NCI-H69 (cell line): ENCODE measurements at regions not wholly inside any gene's neighbourhood (a gene's known extent, or its start where the extent isn't known, plus 50 kb on each side); places are given as distances from the start of the nearest gene placed in this dataset.

Experiments
- DNase-seq: peaks from one replicate; lab custom pipeline; 2025; lab: John Stamatoyannopoulos, UW

DNA sequence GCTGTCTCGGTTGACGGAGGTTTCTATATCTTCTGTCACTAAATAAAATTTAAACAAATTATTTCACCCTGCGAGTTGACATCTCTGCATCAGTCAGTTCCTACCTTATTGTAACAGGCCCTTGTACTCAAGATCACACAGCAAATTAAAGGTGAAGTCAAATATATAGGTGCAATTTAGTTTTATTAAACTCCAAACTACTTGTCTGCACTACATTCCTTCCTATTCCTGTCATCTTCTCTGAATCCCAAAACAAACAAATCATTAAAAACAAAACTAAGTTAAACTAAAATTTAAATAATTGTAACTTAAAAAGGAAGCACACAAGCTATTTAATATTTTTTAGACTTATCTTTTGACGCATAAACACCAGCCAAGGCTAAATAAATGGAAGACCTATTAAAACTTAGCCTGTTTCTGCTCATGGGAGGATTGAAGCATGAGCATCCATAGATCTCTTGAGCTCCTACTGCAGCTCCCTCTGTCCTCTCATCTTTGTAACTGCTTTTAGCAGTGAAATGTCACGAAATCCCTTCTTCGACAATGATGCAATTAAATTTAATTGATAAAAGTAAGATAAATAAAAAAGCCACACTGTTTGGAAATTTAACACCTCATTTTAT, 1152.3 kb upstream of the GJE1 start:
- no peak for DNase-seq

DNA sequence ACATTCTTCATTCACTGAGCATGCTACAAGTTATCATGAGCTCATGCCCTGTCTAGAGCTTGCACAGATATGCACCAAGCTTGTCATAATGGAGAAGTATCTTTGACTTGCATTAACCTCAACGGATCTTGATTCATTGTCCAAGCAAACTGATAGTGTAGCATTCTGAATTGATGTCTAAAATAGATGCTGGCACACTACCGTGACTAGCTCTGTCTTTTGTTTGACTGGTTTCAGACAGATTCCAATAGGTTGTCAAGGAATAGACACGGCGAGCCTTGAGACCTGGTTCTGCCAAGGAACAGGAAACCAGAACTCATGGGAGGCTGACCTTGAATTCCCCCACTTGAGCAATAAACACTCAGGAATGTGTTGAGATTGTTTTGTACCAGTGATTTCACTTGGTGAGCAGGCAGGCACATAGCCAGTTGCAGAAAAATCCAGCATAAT, 1153.1 kb upstream of the GJE1 start:
- DNase-seq, result no peak

- no peak for DNase-seq
These were observed 1155.3 kb upstream of the GJE1 start for GRCh38 chr6:140977403-140977802.

GRCh38 chr6:140976806-140977205, 1155.9 kb upstream of the GJE1 start:
- DNase-seq, result no peak

- DNase-seq, result no peak
These were observed 1162.2 kb upstream of the GJE1 start for GRCh38 chr6:140970485-140970884.

GRCh38 chr6:140968062-140968461, 1164.7 kb upstream of the GJE1 start:
- no peak for DNase-seq

GRCh38 chr6:140966676-140967075, 1166.0 kb upstream of the GJE1 start:
- DNase-seq, result no peak

DNA sequence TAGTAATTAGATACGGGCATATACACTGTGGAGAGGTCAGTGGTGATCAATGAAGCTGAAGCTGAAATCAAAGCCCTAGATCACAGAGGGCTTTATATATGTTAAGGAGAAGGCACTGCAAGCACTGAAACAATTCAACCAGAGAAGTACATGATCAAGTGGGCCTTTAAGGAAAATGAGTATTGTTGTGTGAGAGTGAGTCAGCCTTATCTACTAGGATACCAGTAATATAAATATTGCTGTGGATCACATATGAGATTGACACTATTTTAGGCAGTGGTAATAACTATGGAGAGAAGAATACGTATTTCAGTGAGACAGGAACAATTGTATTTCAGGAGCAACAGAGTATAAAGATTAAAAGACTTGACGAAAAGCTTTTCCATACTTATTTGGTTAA, 1172.2 kb upstream of the GJE1 start:
- no peak for DNase-seq

GRCh38 chr6:140957386-140957785, 1175.3 kb upstream of the GJE1 start:
- peak; percentile 99 for DNase-seq

GRCh38 chr6:140956571-140957369, 1176.0 kb upstream of the GJE1 start:
- peak; percentile 99 for DNase-seq

GRCh38 chr6:140940251-140940925, 1192.3 kb upstream of the GJE1 start:
- DNase-seq, result no peak

- no peak for DNase-seq
These were observed 1199.8 kb upstream of the GJE1 start for GRCh38 chr6:140932909-140933308.

- DNase-seq, result no peak
These were observed 1201.1 kb upstream of the GJE1 start for GRCh38 chr6:140931581-140931980.

DNA sequence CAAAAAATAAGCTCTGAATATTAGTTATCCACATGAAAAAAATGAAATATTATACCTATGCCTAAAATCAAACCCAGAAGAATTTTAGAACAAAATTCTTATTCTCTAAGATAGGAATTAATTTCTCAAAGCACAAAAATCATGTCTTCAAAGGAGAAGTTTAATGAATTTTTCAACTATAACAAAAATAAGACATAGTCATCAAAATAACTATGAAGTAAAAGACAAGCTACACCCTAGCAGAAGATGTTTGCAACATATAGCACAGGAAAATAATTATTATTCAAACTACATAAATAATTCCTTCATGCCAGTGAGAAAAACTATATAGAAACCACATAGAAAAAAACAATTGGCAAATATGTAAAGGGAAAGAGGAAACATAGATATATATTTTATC, 1203.6 kb upstream of the GJE1 start:
- DNase-seq, result no peak

- DNase-seq, result peak; percentile 50
These were observed 1209.7 kb upstream of the GJE1 start for GRCh38 chr6:140923048-140923447.

DNA sequence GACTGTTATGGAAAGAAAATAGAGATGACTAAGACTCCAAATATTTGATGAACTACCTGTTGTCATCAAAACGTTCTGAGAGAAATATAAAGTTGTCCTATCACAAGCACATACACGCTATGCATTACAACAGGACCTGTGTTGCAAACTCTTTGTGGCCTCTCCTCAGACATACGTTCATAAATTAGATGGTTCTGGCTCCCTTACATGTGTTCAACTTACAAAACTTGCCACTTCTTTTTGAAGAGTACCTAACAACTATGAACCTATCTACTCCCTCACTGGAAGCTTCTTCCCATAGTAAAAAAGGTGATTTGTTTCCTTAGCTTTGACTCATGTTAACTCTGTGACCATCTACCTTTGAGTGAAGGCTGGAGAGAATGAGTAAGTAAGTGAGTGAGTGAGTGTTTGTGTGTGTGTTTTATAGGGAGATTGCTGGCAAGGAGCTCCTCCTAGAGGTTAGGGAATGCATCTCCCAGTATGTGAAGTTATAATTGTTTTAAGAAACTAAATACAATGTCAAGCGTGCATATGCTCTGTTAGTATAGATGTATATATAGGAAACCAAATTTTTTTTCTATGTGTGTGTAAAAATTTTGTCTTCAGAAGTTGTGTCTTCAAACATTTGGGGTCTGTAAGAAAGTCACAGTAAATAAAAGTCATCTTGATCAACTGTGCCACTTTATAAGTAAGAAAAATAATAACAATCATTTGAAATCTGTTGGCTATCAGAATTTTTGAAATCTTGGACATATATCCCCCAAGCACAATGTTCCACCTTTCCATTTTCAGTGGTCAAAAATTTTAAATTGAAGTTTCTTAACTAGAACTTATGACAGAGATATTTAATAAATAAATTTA, 1211.1 kb upstream of the GJE1 start:
- DNase-seq, result peak; percentile 77

GRCh38 chr6:140917911-140918310, 1214.8 kb upstream of the GJE1 start:
- DNase-seq, result no peak

- DNase-seq, result peak; percentile 44
These were observed 1217.2 kb upstream of the GJE1 start for GRCh38 chr6:140915551-140915950.

DNA sequence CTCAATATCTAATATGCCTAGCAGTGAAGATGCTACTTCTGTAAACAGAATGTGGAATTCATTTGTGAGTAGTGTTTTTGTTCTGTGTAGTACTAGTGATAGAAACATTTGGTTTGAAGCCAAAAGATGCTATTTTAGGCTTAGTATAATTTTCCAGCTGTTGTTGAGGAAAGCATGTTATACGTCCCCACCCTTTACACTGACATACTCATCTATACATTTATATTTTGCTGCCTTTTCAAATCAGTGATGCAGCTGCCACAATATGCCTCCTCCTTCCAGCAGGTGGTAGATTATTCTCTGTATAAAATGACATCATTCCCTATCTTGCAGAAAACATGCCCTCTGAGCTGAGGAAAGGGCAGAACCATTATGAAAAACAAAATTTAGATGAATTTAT, 1217.6 kb upstream of the GJE1 start:
- DNase-seq, result peak; percentile 84

DNA sequence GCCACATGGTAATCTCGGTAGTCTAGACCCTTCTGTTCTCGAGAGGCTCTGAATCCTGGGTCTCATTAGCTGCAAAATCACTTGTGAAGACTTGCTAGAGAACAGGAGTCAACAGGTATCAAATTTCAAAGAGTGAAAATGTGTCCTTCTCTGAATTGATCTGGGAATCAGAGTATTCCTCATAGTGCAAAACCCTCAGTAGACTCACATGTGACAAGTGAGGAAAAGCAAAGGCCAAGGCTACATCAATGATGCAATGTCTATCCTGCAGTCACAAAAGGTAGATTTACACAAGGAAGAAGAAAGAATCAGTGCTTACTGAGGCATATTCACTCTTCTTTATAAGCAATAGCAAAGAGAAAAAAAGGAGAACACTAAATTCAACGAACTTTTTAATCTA, 1220.0 kb upstream of the GJE1 start:
- DNase-seq, result peak; percentile 28

DNA sequence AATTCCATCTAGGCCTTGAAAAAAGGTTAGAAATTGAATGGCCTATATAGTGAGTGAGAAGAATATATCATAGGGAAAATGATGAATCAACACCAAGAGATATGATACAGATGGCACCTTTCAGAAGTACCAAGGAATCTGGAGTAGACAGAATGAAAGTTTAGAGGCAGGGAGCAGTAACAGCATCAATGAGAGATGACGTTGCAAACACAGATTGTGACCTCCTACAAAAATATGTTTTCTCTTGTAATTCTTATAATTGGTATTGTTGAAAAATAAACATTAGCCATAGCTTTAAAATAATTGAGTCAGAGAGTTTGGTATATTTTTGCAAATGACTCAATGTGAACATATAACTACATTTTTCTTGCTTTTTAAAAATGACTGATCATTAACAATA, 1223.1 kb upstream of the GJE1 start:
- no peak for DNase-seq

- DNase-seq, result no peak
These were observed 1223.6 kb upstream of the GJE1 start for GRCh38 chr6:140909156-140909555.
